Fibroblast of mammary gland (primary cell): ENCODE measurements at regions not wholly inside any gene's neighbourhood (a gene's known extent, or its start where the extent isn't known, plus 50 kb on each side); places are given as distances from the start of the nearest gene placed in this dataset.

Source experiments
- DNase-seq: peaks from one replicate; pipeline ENCODE4 v3.0.0-alpha.2; 2010; ENCODE audit warnings: low read depth
- H3K4me3 ChIP-seq: 2 replicates; pipeline ENCODE4 v1.5.1; 2011; ENCODE audit warnings: low read depth, mild to moderate bottlenecking, low read length, moderate library complexity; ENCODE audit not compliant: control insufficient read depth
- CTCF ChIP-seq: conservative IDR thresholded peaks from 2 replicates; pipeline ENCODE4 v1.5.1; 2011; ENCODE audit warnings: low read depth, low read length, inconsistent platforms; ENCODE audit not compliant: control insufficient read depth, insufficient read depth

DNA sequence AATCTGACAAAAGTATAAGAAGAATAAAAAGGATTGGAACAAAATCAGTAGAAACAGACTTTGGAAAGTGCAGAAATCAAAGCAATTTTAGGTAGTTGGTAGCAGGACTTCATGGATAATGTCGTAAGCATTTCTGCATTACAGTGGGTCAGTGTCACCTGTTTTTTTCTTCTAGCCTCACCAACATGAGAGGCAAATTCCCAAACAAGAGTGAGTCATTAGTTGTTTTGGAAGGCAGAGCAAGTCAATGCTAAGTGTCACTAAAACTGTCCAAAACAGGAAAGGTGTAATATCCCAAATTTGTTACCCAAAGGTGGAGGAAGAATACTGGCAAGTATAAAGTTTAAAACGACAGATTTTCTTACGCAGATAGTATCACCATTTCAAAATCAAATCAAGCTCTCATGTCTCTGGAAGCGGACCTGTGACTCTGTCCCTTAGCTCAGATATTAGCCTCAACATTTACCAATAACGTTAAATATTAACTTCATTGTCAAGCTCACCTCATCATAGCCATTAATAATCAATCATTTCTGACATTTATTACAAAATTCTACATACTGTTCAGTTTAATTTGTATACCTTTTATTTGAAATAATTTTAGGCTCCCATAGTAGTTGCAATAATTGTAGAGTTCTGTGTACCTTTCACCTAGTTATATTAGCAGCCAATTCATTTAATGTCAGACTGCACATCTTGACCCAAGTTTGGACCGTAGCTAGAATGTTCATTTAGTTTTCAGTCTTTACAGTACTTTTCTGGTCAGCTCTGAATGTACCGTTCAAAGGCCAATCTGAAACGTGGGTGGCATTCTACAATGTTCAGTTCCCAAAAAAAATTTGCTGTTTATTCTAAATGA lies 901.2 kb upstream of the COX7C start:
- no peak overlapping the region for H3K4me3 ChIP-seq
- no peak for TF ChIP-seq CTCF
- no peak for DNase-seq

DNA sequence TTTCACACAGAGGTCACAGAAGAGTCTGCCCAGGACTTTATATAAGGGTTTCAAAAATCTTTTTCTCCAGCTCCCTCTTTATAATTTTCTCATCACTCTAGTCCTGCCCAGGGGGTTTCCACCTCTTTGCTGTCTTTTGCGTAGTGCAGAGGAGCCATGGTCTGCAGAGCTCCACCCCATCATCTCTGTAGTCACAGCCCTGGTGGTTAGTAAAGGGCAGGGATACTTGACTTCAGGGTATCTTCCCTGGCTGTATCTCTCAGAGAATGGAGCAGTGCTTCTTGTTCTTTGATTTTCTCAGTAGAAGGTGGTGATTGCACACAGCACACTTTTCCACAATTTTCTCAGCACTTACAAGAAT lies 900.6 kb upstream of the COX7C start:
- DNase-seq = no peak
- TF ChIP-seq CTCF = no peak

GRCh38 chr5:85732185-85732584 lies 885.6 kb upstream of the COX7C start:
- DNase-seq = no peak
- TF ChIP-seq CTCF = no peak
- H3K4me3 ChIP-seq = no peak overlapping the region

More for the DNA sequence above, 900.6 kb upstream of the COX7C start:
- H3K4me3 ChIP-seq = no peak overlapping the region

DNA sequence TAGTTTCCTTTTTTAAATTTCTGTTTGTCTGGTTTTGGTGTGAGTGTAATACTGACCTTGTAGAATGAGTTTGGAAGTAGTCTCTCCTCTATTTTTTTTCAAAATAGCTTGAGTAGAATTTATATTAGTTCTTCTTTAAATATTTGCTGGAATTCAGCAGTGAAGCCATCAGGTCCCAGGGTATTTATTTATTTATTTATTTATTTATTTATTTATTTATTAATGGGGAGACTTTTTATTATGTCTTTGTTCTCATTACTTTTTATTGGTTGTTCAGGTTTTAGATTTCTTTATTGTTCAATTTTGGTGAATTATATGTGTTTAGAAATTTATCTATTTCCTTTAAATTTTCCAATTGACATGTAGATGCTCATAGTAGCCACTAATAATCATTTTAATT lies 875.8 kb upstream of the COX7C start:
- no peak for DNase-seq
- H3K4me3 ChIP-seq = no peak overlapping the region
- no peak for TF ChIP-seq CTCF

- no peak for TF ChIP-seq CTCF
- DNase-seq = no peak
- no peak overlapping the region for H3K4me3 ChIP-seq
Observed at GRCh38 chr5:85760519-85760918, 857.2 kb upstream of the COX7C start.

DNA sequence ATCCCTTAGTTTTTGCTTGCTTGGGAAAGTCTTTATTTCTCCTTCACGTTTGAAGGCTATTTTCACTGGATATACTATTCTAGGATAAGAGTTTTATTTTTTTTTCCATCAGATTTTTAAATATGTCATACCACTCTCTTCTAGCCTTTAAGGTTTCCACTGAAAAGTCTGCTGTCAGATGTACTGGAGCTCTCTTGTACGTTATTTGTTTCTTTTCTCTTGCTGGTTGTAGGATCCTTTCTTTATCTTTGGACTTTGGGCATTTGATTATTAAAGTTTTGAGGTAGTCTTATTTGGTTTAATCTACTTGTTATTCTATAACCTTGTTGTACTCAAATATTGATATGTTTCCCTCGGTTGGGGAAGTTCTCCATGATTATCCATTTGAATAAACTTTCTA lies 848.4 kb upstream of the COX7C start:
- no peak for TF ChIP-seq CTCF
- H3K4me3 ChIP-seq = no peak overlapping the region
- DNase-seq = no peak
